ENCODE measurements at regions not wholly inside any gene's neighbourhood (a gene's known extent, or its start where the extent isn't known, plus 50 kb on each side); places are given as distances from the start of the nearest gene placed in this dataset.

GRCh38 chr1:232269988-232270387, 359.9 kb downstream of the SIPA1L2 start:
- H3K27me3 ChIP-seq (ENCODE audit: control insufficient read depth, insufficient read depth, low read length) = no peaks in the 10 kb centered on the region
- no peak for FAIRE-seq
- no peaks in the 10 kb centered on the region for H3K36me3 ChIP-seq (ENCODE audit: control insufficient read depth, insufficient read depth, low read length)
- no peak overlapping the region for H3K4me3 ChIP-seq (ENCODE audit: low read depth, low read length)
- DNase-seq (ENCODE audit: low read depth) = no peak
- TF ChIP-seq CTCF (IDR thresholded peaks at IDR 0.05; ENCODE audit: insufficient read depth, low read length, severe bottlenecking) = no peak

GRCh38 chr1:232267837-232268598, 361.9 kb downstream of the SIPA1L2 start:
- no peak for DNase-seq (ENCODE audit: low read depth)
- TF ChIP-seq CTCF (IDR thresholded peaks at IDR 0.05; ENCODE audit: insufficient read depth, low read length, severe bottlenecking) = no peak
- Histone ChIP-seq H3K4me3 (ENCODE audit: low read depth, low read length) (no peak overlapping the region), H3K36me3 (ENCODE audit: control insufficient read depth, insufficient read depth, low read length) (no peaks in the 10 kb centered on the region), H3K27me3 (ENCODE audit: control insufficient read depth, insufficient read depth, low read length) (no peaks in the 10 kb centered on the region)
- FAIRE-seq = no peak

GRCh38 chr1:232267092-232267836, 362.7 kb downstream of the SIPA1L2 start:
- no peak for TF ChIP-seq CTCF (IDR thresholded peaks at IDR 0.05; ENCODE audit: insufficient read depth, low read length, severe bottlenecking)
- FAIRE-seq (peak; percentile 73), DNase-seq (ENCODE audit: low read depth) (peak; percentile 33)
- H3K4me3 ChIP-seq (ENCODE audit: low read depth, low read length) = no peak overlapping the region
- no peaks in the 10 kb centered on the region for H3K36me3 ChIP-seq (ENCODE audit: control insufficient read depth, insufficient read depth, low read length)
- no peaks in the 10 kb centered on the region for H3K27me3 ChIP-seq (ENCODE audit: control insufficient read depth, insufficient read depth, low read length)

GRCh38 chr1:232263452-232263851, 366.5 kb downstream of the SIPA1L2 start:
- TF ChIP-seq CTCF (IDR thresholded peaks at IDR 0.05; ENCODE audit: insufficient read depth, low read length, severe bottlenecking) = no peak
- DNase-seq (ENCODE audit: low read depth) (no peak), FAIRE-seq (no peak)
- Histone ChIP-seq H3K36me3 (ENCODE audit: control insufficient read depth, insufficient read depth, low read length) (no peaks in the 10 kb centered on the region), H3K4me3 (ENCODE audit: low read depth, low read length) (no peak overlapping the region), H3K27me3 (ENCODE audit: control insufficient read depth, insufficient read depth, low read length) (no peaks in the 10 kb centered on the region)

- no peaks in the 10 kb centered on the region for H3K27me3 ChIP-seq (ENCODE audit: control insufficient read depth, insufficient read depth, low read length)
- H3K4me3 ChIP-seq (ENCODE audit: low read depth, low read length) = no peak overlapping the region
- no peak for FAIRE-seq
Observed at GRCh38 chr1:232262991-232263390, 366.9 kb downstream of the SIPA1L2 start.

More at GRCh38 chr1:232262991-232263390, 366.9 kb downstream of the SIPA1L2 start:
- no peak for DNase-seq (ENCODE audit: low read depth)
- no peaks in the 10 kb centered on the region for H3K36me3 ChIP-seq (ENCODE audit: control insufficient read depth, insufficient read depth, low read length)
- no peak for TF ChIP-seq CTCF (IDR thresholded peaks at IDR 0.05; ENCODE audit: insufficient read depth, low read length, severe bottlenecking)
